ENCODE measurements at regions not wholly inside any gene's neighbourhood (a gene's known extent, or its start where the extent isn't known, plus 50 kb on each side); places are given as distances from the start of the nearest gene placed in this dataset.
"Not testable (repeated sequence)": the region's sequence is repeated elsewhere in the genome, so short reads cannot be mapped to it uniquely, and the experiment has no call there.

- H3K9me3 Mint-ChIP-seq; DNase-seq; H3K4me3 Mint-ChIP-seq; H3K4me1 Mint-ChIP-seq; ATAC-seq (ENCODE audit: low read depth in 2 of 2); H3K27me3 Mint-ChIP-seq; H3K27ac Mint-ChIP-seq; H3K36me3 Mint-ChIP-seq: not testable (repeated sequence)
Observed at GRCh38 chr7:26424319-26424718, 132.7 kb downstream of the SNX10 start.

- Mint-ChIP-seq H3K27me3 (peaks cover 0 to 9% (median 0%) of the 10 kb centered on the region in 3 donors), H3K27ac (no peak overlapping the region), H3K4me1 (no peaks in the 10 kb centered on the region), H3K4me3 (no peak overlapping the region), H3K9me3 (peaks cover 0 to 8% (median 3%) of the 10 kb centered on the region in 7 donors), H3K36me3 (no peaks in the 10 kb centered on the region)
- DNase-seq = no peak
- no peak for ATAC-seq (ENCODE audit: low read depth in 2 of 2)
Observed at GRCh38 chr7:26425655-26426054, 134.0 kb downstream of the SNX10 start.

GRCh38 chr7:26426096-26426495 lies 134.4 kb downstream of the SNX10 start:
- Mint-ChIP-seq H3K9me3 (peaks cover 0 to 8% (median 3%) of the 10 kb centered on the region in 7 donors), H3K4me3 (no peak overlapping the region), H3K27me3 (peaks cover 0 to 9% (median 0%) of the 10 kb centered on the region in 3 donors), H3K27ac (no peak overlapping the region), H3K4me1 (no peaks in the 10 kb centered on the region), H3K36me3 (no peaks in the 10 kb centered on the region)
- ATAC-seq (ENCODE audit: low read depth in 2 of 2) = no peak
- no peak for DNase-seq

GRCh38 chr7:26428571-26428970 lies 136.9 kb downstream of the SNX10 start:
- ATAC-seq (ENCODE audit: low read depth in 2 of 2) (no peak), DNase-seq (no peak)
- peaks cover 0 to 8% (median 3%) of the 10 kb centered on the region in 7 donors for H3K9me3 Mint-ChIP-seq
- no peaks in the 10 kb centered on the region for H3K36me3 Mint-ChIP-seq
- H3K27me3 Mint-ChIP-seq = peaks cover 0 to 10% (median 0%) of the 10 kb centered on the region in 3 donors
- H3K4me3 Mint-ChIP-seq = no peak overlapping the region
- no peaks in the 10 kb centered on the region for H3K4me1 Mint-ChIP-seq
- no peak overlapping the region for H3K27ac Mint-ChIP-seq

DNA sequence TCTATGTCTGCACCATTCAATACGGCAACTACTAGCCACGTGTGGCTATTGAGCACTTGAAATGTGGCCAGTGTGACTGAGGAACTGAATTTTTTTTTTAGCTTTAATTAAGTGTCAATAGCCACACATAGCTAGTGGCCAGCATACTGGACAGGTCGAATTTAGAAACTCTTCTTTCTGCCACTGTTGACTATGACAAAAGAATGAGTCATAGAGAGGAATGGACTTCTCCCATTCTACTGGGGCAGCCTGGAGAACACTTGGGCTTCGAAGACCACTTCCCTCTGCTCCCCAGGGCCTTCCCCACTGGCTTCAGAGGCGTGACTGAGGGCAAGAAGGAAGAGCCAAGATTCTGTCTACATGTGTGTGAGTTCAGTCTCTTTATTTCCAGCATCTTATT lies 137.5 kb downstream of the SNX10 start:
- H3K27me3 Mint-ChIP-seq = peaks cover 0 to 7% (median 0%) of the 10 kb centered on the region in 3 donors
- H3K4me3 Mint-ChIP-seq = no peak overlapping the region
- no peak for ATAC-seq (ENCODE audit: low read depth in 2 of 2)
- H3K36me3 Mint-ChIP-seq = no peaks in the 10 kb centered on the region
- DNase-seq = no peak
- no peak overlapping the region for H3K27ac Mint-ChIP-seq
- no peaks in the 10 kb centered on the region for H3K4me1 Mint-ChIP-seq
- peaks cover 0 to 8% (median 3%) of the 10 kb centered on the region in 7 donors for H3K9me3 Mint-ChIP-seq

DNA sequence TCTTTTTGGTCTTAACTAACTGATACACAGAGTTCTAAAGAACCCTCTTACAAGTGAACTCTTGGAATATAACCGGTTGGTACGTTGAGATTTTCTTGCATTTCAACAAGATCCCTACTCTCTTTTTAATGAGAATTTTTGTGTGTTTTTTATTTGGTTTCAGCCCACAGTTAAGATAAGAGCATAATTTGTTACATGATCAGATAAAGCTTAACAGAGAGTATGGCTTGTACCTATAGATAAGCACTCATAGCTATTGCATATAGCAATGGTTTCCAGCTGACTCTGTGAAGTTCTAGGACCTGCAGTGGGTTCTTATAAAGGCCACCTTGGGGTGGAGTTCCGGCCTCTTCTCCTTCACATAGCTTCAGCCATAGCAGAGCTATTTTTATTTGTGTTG lies 143.3 kb downstream of the SNX10 start:
- Mint-ChIP-seq H3K9me3 (peaks cover 0 to 1% (median 0%) of the 10 kb centered on the region in 7 donors), H3K4me3 (no peak overlapping the region), H3K4me1 (no peaks in the 10 kb centered on the region), H3K27me3 (peaks cover 0 to 5% (median 0%) of the 10 kb centered on the region in 3 donors), H3K36me3 (no peaks in the 10 kb centered on the region), H3K27ac (no peak overlapping the region)
- DNase-seq (no peak), ATAC-seq (ENCODE audit: low read depth in 2 of 2) (no peak)

DNA sequence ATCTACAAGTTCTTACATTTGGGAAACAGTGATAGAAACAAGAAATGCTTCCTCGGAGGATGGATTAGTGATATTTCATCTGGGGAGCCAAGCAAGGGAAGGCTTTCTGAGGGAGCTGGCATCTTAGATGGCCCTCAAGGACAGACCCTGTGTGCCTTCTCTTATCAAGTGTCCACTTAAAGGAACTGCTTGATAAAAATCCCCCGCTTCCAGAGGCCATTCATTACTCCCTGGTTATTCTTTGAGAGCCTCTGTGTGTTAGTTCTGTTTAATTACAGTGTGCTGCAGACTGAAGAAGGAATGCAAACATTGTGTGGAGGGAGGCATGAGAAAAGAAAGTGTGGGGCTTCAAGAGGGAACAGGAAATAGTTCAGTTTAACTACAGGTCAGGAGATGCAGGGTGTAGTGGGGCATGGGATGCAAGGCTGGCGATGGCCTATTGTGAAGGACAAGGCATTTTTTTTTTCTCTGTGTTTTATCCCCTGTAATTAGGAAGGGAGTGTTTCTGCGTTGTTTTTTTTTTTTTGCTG lies 145.4 kb downstream of the SNX10 start:
- H3K4me3 Mint-ChIP-seq = no peak overlapping the region
- peaks cover 0 to 4% (median 0%) of the 10 kb centered on the region in 3 donors for H3K27me3 Mint-ChIP-seq
- H3K4me1 Mint-ChIP-seq = no peaks in the 10 kb centered on the region
- no peak for ATAC-seq (ENCODE audit: low read depth in 2 of 2)
- no peaks in the 10 kb centered on the region for H3K36me3 Mint-ChIP-seq
- no peak for DNase-seq
- no peak overlapping the region for H3K27ac Mint-ChIP-seq
- H3K9me3 Mint-ChIP-seq = peaks cover 0 to 1% (median 0%) of the 10 kb centered on the region in 7 donors

- DNase-seq (no peak), ATAC-seq (ENCODE audit: low read depth in 2 of 2) (no peak)
- no peak overlapping the region for H3K27ac Mint-ChIP-seq
- H3K4me3 Mint-ChIP-seq = no peak overlapping the region
- H3K27me3 Mint-ChIP-seq = no peaks in the 10 kb centered on the region
- no peaks in the 10 kb centered on the region for H3K36me3 Mint-ChIP-seq
- H3K9me3 Mint-ChIP-seq = peaks cover 0 to 1% (median 0%) of the 10 kb centered on the region in 7 donors
- no peaks in the 10 kb centered on the region for H3K4me1 Mint-ChIP-seq
Observed at GRCh38 chr7:26438078-26438477, 146.4 kb downstream of the SNX10 start.

GRCh38 chr7:26439521-26440232 lies 148.0 kb downstream of the SNX10 start:
- no peaks in the 10 kb centered on the region for H3K27me3 Mint-ChIP-seq
- H3K36me3 Mint-ChIP-seq = no peaks in the 10 kb centered on the region
- no peaks in the 10 kb centered on the region for H3K4me1 Mint-ChIP-seq
- ATAC-seq (ENCODE audit: low read depth in 2 of 2) (no peak), DNase-seq (no peak)
- H3K27ac Mint-ChIP-seq = peak overlapping the region in 1 of 6 donors; percentile 37
- no peak overlapping the region for H3K4me3 Mint-ChIP-seq
- H3K9me3 Mint-ChIP-seq = no peaks in the 10 kb centered on the region

- DNase-seq = no peak
- H3K4me3 Mint-ChIP-seq = no peak overlapping the region
- ATAC-seq (ENCODE audit: low read depth in 2 of 2) = no peak
- no peaks in the 10 kb centered on the region for H3K36me3 Mint-ChIP-seq
- H3K27me3 Mint-ChIP-seq = no peaks in the 10 kb centered on the region
- no peaks in the 10 kb centered on the region for H3K9me3 Mint-ChIP-seq
- no peak overlapping the region for H3K27ac Mint-ChIP-seq
- no peaks in the 10 kb centered on the region for H3K4me1 Mint-ChIP-seq
Observed at GRCh38 chr7:26440233-26441001, 148.8 kb downstream of the SNX10 start.

DNA sequence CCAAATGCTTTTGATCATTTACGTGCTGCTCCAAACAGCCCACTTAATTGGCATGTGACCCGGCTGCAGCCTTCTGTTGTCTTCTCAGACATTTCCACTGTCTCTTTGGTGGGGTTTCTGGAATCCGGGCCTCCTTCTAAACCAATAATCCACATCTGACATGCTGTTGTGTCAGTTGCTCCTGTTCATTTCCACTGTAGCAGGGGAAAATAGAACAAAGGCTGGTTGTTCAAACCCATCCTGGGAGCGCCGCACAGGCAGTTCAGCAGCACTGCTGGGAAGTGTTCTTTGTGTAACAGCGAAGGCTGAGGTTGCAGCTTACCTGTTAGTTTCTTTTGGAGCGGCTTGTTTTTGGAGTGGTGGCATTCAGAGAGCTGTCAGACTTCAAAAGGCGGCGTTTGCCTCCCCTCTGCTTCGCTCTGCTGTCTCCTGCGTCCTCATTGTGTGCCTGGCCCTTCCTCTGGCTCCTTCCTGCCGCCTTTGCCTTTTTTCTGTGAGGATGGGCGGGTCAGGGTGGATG lies 149.4 kb downstream of the SNX10 start:
- DNase-seq (no peak), ATAC-seq (ENCODE audit: low read depth in 2 of 2) (no peak)
- Mint-ChIP-seq H3K4me1 (no peaks in the 10 kb centered on the region), H3K4me3 (no peak overlapping the region), H3K36me3 (no peaks in the 10 kb centered on the region), H3K9me3 (peaks cover 0 to under 1% (median 0%) of the 10 kb centered on the region in 7 donors), H3K27me3 (peaks cover 0 to 2% (median under 1%) of the 10 kb centered on the region in 3 donors), H3K27ac (peak overlapping the region in 1 of 6 donors; percentile 6)

GRCh38 chr7:26441611-26442277 lies 150.1 kb downstream of the SNX10 start:
- no peak overlapping the region for H3K4me3 Mint-ChIP-seq
- H3K27ac Mint-ChIP-seq = peak overlapping the region in 1 of 6 donors; percentile 6
- no peaks in the 10 kb centered on the region for H3K4me1 Mint-ChIP-seq
- peaks cover 0 to 3% (median 0%) of the 10 kb centered on the region in 7 donors for H3K9me3 Mint-ChIP-seq
- H3K36me3 Mint-ChIP-seq = no peaks in the 10 kb centered on the region
- DNase-seq (no peak), ATAC-seq (ENCODE audit: low read depth in 2 of 2) (no peak)
- peaks cover 0 to 8% (median 5%) of the 10 kb centered on the region in 3 donors for H3K27me3 Mint-ChIP-seq

DNA sequence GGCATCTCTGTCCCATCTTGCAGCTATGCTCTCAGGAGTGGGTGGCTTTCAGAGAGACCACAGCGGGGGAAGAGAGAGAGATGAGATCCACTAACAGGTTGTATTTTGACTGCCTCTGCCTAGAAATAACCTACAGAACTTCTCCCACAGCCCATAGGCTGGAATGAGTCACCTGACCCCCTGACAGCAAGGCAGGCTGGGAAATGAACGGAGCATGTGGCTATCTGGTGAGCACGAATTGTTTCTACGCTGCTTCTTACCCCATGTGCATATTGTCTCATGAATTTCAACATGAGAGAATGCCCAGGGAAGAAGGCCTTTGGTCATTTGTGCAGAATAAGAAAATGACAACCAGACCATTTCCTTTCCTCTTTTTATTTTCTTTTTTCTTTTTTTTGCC lies 151.3 kb downstream of the SNX10 start:
- Mint-ChIP-seq H3K27ac (no peak overlapping the region), H3K36me3 (no peaks in the 10 kb centered on the region), H3K27me3 (peaks cover 0 to 17% (median 5%) of the 10 kb centered on the region in 3 donors)

More for the DNA sequence above, 151.3 kb downstream of the SNX10 start:
- DNase-seq = no peak
- Mint-ChIP-seq H3K9me3 (peaks cover 0 to 3% (median 0%) of the 10 kb centered on the region in 7 donors), H3K4me1 (no peaks in the 10 kb centered on the region), H3K4me3 (no peak overlapping the region)
- ATAC-seq (ENCODE audit: low read depth in 2 of 2) = no peak

Data from naive B cell (primary cell).